Neural progenitor cell (in vitro differentiated cells): ENCODE measurements at regions not wholly inside any gene's neighbourhood (a gene's known extent, or its start where the extent isn't known, plus 50 kb on each side); places are given as distances from the start of the nearest gene placed in this dataset.

Source experiments
- EZH2 ChIP-seq: fragments of 200-600 bp; sonication (generic); IDR thresholded peaks from 2 replicates; pipeline ENCODE4 v1.6.1; 2017; ENCODE audit warnings: antibody characterized with exemption, mild to moderate bottlenecking, moderate library complexity
- EZH2phosphoT487 ChIP-seq: fragments of 200-600 bp; sonication (generic); IDR thresholded peaks from 2 replicates; pipeline ENCODE4 v1.6.1; 2017; ENCODE audit warnings: antibody characterized with exemption
- TF ChIP-seq, protein P1 (sequence below): fragments of 200-600 bp; sonication (generic); IDR thresholded peaks from 2 replicates; pipeline ENCODE4 v1.5.1; 2017; ENCODE audit warnings: antibody characterized with exemption, mild to moderate bottlenecking

- TF ChIP-seq, protein P1, sequence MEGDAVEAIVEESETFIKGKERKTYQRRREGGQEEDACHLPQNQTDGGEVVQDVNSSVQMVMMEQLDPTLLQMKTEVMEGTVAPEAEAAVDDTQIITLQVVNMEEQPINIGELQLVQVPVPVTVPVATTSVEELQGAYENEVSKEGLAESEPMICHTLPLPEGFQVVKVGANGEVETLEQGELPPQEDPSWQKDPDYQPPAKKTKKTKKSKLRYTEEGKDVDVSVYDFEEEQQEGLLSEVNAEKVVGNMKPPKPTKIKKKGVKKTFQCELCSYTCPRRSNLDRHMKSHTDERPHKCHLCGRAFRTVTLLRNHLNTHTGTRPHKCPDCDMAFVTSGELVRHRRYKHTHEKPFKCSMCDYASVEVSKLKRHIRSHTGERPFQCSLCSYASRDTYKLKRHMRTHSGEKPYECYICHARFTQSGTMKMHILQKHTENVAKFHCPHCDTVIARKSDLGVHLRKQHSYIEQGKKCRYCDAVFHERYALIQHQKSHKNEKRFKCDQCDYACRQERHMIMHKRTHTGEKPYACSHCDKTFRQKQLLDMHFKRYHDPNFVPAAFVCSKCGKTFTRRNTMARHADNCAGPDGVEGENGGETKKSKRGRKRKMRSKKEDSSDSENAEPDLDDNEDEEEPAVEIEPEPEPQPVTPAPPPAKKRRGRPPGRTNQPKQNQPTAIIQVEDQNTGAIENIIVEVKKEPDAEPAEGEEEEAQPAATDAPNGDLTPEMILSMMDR = no peak
- TF ChIP-seq EZH2 (no peak), EZH2phosphoT487 (no peak)
These were observed 72.5 kb upstream of the ANKRD1 start for GRCh38 chr10:90993340-90993739.
